GM23338 (cell line): ENCODE measurements at regions not wholly inside any gene's neighbourhood (a gene's known extent, or its start where the extent isn't known, plus 50 kb on each side); places are given as distances from the start of the nearest gene placed in this dataset.

ENCODE experiments used
- ATAC-seq: fragments of 200-7000 bp; cut with Tn5 transposase; 3 replicates; pipeline ENCODE4 v1.9.1; 2020
- DNase-seq: peaks from one replicate; pipeline ENCODE4 v3.0.0-alpha.2; 2015; ENCODE audit warnings: low spot score
- H2AFZ ChIP-seq: fragments of 200-600 bp; sonication (generic); 2 replicates; pipeline ENCODE4 v1.8.0; 2016; ENCODE audit warnings: antibody characterized with exemption, mild to moderate bottlenecking, moderate library complexity
- H3F3A ChIP-seq: fragments of 200-600 bp; sonication (generic); replicated peaks from 2 replicates; pipeline ENCODE4 v1.8.0; 2017; ENCODE audit warnings: antibody characterized with exemption, mixed run types, low read depth
- H3K27ac ChIP-seq: fragments of 200-600 bp; sonication (generic); 2 replicates; pipeline ENCODE4 v1.6.1; 2016; ENCODE audit warnings: low read depth
- H3K27me3 ChIP-seq: fragments of 200-600 bp; sonication (generic); 2 replicates; pipeline ENCODE4 v1.8.0; 2016; ENCODE audit warnings: mild to moderate bottlenecking, mixed run types, moderate library complexity; ENCODE audit not compliant: insufficient read depth
- H3K36me3 ChIP-seq: fragments of 200-600 bp; sonication (generic); 2 replicates; pipeline ENCODE4 v1.8.0; 2016; ENCODE audit warnings: mild to moderate bottlenecking; ENCODE audit not compliant: insufficient read depth
- H3K4me1 ChIP-seq: fragments of 200-600 bp; sonication (generic); 2 replicates; pipeline ENCODE4 v1.8.0; 2016; ENCODE audit warnings: mild to moderate bottlenecking, moderate library complexity; ENCODE audit not compliant: insufficient read depth
- H3K4me2 ChIP-seq: fragments of 200-600 bp; sonication (generic); 2 replicates; pipeline ENCODE4 v1.7.1; 2017; ENCODE audit warnings: mixed run types
- H3K4me3 ChIP-seq: fragments of 200-600 bp; sonication (generic); 2 replicates; pipeline ENCODE4 v1.6.1; 2016; ENCODE audit warnings: mixed run types
- H3K79me2 ChIP-seq: fragments of 200-600 bp; sonication (generic); replicated peaks from 2 replicates; pipeline ENCODE4 v1.8.0; 2017; ENCODE audit warnings: mild to moderate bottlenecking; ENCODE audit not compliant: insufficient read depth
- H3K9me2 ChIP-seq: fragments of 200-600 bp; sonication (generic); 2 replicates; pipeline ENCODE4 v1.8.0; 2017; ENCODE audit not compliant: insufficient read depth
- H4K20me1 ChIP-seq: fragments of 200-600 bp; sonication (generic); replicated peaks from 2 replicates; pipeline ENCODE4 v1.8.0; 2017; ENCODE audit warnings: mild to moderate bottlenecking; ENCODE audit not compliant: insufficient read depth
- H3K27ac Mint-ChIP-seq: 2 replicates; pipeline ENCODE4 v1.8.0; 2020; ENCODE audit warnings: inconsistent platforms, mild to moderate bottlenecking, moderate library complexity, mixed read lengths
- H3K27me3 Mint-ChIP-seq: 3 replicates; pipeline ENCODE4 v1.8.0; 2022; ENCODE audit warnings: low read depth, mild to moderate bottlenecking, moderate library complexity, mixed read lengths, inconsistent platforms; ENCODE audit not compliant: insufficient read depth, poor library complexity
- H3K36me3 Mint-ChIP-seq: 3 replicates; pipeline ENCODE4 v1.8.0; 2021; ENCODE audit warnings: low read depth, mild to moderate bottlenecking, inconsistent platforms, moderate library complexity, mixed read lengths
- H3K4me1 Mint-ChIP-seq: 3 replicates; pipeline ENCODE4 v1.8.0; 2020; ENCODE audit warnings: mild to moderate bottlenecking, inconsistent platforms, mixed read lengths
- H3K4me3 Mint-ChIP-seq: 3 replicates; pipeline ENCODE4 v1.8.0; 2021; ENCODE audit warnings: moderate library complexity, mild to moderate bottlenecking, inconsistent platforms, mixed read lengths
- H3K9me3 Mint-ChIP-seq: 3 replicates; pipeline ENCODE4 v1.8.0; 2020; ENCODE audit warnings: moderate library complexity, mild to moderate bottlenecking, inconsistent platforms, mixed read lengths
- CREB1 ChIP-seq: fragments of 250-450 bp; sonication (Bioruptor Pico); IDR thresholded peaks from 2 replicates; pipeline ENCODE4 v1.5.0; 2020; ENCODE audit warnings: low read depth, mild to moderate bottlenecking, moderate library complexity
- CTCF ChIP-seq, 2 experiments: fragments of 200-600 bp in 1 of 2; sonication (generic) in 1 of 2; conservative IDR thresholded peaks; 2 replicates each; pipeline versions ENCODE4 v1.5.1 to v1.6.1; 2016 to 2017; ENCODE audit warnings: antibody characterized with exemption in 2 of 2, low read depth in 2 of 2, mild to moderate bottlenecking in 2 of 2, moderate library complexity in 1 of 2
- EZH2 ChIP-seq: fragments of 200-600 bp; sonication (generic); IDR thresholded peaks from one replicate; pipeline ENCODE4 v1.8.0; 2017; ENCODE audit warnings: antibody characterized with exemption, mild to moderate bottlenecking, low read depth; ENCODE audit not compliant: unreplicated experiment
- EZH2phosphoT487 ChIP-seq: fragments of 200-600 bp; sonication (generic); IDR thresholded peaks from one replicate; pipeline ENCODE4 v1.8.1; 2018; ENCODE audit warnings: antibody characterized with exemption; ENCODE audit not compliant: unreplicated experiment
- JUNB ChIP-seq: IDR thresholded peaks from one replicate; pipeline ENCODE4 v1.6.1; 2016; ENCODE audit warnings: antibody characterized with exemption; ENCODE audit not compliant: unreplicated experiment
- NANOG ChIP-seq: IDR thresholded peaks from 2 replicates; pipeline ENCODE4 v1.6.1; 2016; ENCODE audit warnings: antibody characterized with exemption, borderline replicate concordance
- POLR2AphosphoS5 ChIP-seq: IDR thresholded peaks from 2 replicates; pipeline ENCODE4 v1.6.1; 2016; ENCODE audit warnings: antibody characterized with exemption, low read depth
- REST ChIP-seq: IDR thresholded peaks from one replicate; pipeline ENCODE4 v1.6.1; 2018; ENCODE audit warnings: antibody characterized with exemption; ENCODE audit not compliant: unreplicated experiment
- STAT1 ChIP-seq: IDR thresholded peaks from one replicate; pipeline ENCODE4 v1.6.1; 2016; ENCODE audit warnings: antibody characterized with exemption; ENCODE audit not compliant: unreplicated experiment
- ZNF114 ChIP-seq: fragments of 250-450 bp; sonication (Bioruptor Pico); IDR thresholded peaks from 2 replicates; pipeline ENCODE4 v1.5.0; 2020; ENCODE audit warnings: mild to moderate bottlenecking, moderate library complexity
- ZNF331 ChIP-seq: fragments of 250-450 bp; sonication (Bioruptor Pico); IDR thresholded peaks from 2 replicates; pipeline ENCODE4 v1.5.0; 2020; ENCODE audit warnings: low read depth, mild to moderate bottlenecking, moderate library complexity
- TF ChIP-seq, protein P1 (sequence below): IDR thresholded peaks from 2 replicates; pipeline ENCODE4 v1.6.1; 2016; ENCODE audit warnings: antibody characterized with exemption
- TF ChIP-seq, protein P2 (sequence below): fragments of 250-450 bp; sonication (Bioruptor Pico); IDR thresholded peaks from 2 replicates; pipeline ENCODE4 v1.5.0; 2020; ENCODE audit warnings: mild to moderate bottlenecking, moderate library complexity

- DNase-seq: no peak
Measured at GRCh38 chr6:121971931-121972335, 427.5 kb upstream of the HSF2 start.

More at GRCh38 chr6:121971931-121972335, 427.5 kb upstream of the HSF2 start:
- Histone ChIP-seq H3K79me2 (no peaks in the 10 kb centered on the region), H3K4me3 (no peak overlapping the region), H2AFZ (no peak overlapping the region), H3K9me2 (no peaks in the 10 kb centered on the region), H3K4me1 (peaks cover 4% of the 10 kb centered on the region; the same call in 1 of the 2 replicates), H3K27ac (no peak overlapping the region), H3F3A (no peaks in the 10 kb centered on the region), H4K20me1 (no peaks in the 10 kb centered on the region), H3K36me3 (no peaks in the 10 kb centered on the region), H3K27me3 (no peaks in the 10 kb centered on the region), H3K4me2 (no peak overlapping the region)
- no peak for ATAC-seq
- Mint-ChIP-seq H3K27me3 (no peaks in the 10 kb centered on the region), H3K27ac (no peak overlapping the region), H3K9me3 (peaks cover 15% of the 10 kb centered on the region; the same call in 2 of the 3 replicates), H3K36me3 (peaks cover 10% of the 10 kb centered on the region; the same call in 2 of the 3 replicates), H3K4me3 (no peak overlapping the region), H3K4me1 (peaks cover 6% of the 10 kb centered on the region; the same call in 2 of the 3 replicates)
- TF ChIP-seq POLR2AphosphoS5 (no peak), ZNF114 (CRISPR knock-in tag) (no peak), STAT1 (no peak), REST (no peak), NANOG (no peak), EZH2 (no peak), EZH2phosphoT487 (no peak), ZNF331 (no peak), JUNB (no peak), CTCF (conservative IDR thresholded peaks at IDR 0.05; ENCODE audit: low read depth in 2 of 2) (no peak), CREB1 (CRISPR knock-in tag) (no peak)
- TF ChIP-seq, protein P1, sequence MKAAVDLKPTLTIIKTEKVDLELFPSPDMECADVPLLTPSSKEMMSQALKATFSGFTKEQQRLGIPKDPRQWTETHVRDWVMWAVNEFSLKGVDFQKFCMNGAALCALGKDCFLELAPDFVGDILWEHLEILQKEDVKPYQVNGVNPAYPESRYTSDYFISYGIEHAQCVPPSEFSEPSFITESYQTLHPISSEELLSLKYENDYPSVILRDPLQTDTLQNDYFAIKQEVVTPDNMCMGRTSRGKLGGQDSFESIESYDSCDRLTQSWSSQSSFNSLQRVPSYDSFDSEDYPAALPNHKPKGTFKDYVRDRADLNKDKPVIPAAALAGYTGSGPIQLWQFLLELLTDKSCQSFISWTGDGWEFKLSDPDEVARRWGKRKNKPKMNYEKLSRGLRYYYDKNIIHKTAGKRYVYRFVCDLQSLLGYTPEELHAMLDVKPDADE: no peak
- TF ChIP-seq, protein P2, sequence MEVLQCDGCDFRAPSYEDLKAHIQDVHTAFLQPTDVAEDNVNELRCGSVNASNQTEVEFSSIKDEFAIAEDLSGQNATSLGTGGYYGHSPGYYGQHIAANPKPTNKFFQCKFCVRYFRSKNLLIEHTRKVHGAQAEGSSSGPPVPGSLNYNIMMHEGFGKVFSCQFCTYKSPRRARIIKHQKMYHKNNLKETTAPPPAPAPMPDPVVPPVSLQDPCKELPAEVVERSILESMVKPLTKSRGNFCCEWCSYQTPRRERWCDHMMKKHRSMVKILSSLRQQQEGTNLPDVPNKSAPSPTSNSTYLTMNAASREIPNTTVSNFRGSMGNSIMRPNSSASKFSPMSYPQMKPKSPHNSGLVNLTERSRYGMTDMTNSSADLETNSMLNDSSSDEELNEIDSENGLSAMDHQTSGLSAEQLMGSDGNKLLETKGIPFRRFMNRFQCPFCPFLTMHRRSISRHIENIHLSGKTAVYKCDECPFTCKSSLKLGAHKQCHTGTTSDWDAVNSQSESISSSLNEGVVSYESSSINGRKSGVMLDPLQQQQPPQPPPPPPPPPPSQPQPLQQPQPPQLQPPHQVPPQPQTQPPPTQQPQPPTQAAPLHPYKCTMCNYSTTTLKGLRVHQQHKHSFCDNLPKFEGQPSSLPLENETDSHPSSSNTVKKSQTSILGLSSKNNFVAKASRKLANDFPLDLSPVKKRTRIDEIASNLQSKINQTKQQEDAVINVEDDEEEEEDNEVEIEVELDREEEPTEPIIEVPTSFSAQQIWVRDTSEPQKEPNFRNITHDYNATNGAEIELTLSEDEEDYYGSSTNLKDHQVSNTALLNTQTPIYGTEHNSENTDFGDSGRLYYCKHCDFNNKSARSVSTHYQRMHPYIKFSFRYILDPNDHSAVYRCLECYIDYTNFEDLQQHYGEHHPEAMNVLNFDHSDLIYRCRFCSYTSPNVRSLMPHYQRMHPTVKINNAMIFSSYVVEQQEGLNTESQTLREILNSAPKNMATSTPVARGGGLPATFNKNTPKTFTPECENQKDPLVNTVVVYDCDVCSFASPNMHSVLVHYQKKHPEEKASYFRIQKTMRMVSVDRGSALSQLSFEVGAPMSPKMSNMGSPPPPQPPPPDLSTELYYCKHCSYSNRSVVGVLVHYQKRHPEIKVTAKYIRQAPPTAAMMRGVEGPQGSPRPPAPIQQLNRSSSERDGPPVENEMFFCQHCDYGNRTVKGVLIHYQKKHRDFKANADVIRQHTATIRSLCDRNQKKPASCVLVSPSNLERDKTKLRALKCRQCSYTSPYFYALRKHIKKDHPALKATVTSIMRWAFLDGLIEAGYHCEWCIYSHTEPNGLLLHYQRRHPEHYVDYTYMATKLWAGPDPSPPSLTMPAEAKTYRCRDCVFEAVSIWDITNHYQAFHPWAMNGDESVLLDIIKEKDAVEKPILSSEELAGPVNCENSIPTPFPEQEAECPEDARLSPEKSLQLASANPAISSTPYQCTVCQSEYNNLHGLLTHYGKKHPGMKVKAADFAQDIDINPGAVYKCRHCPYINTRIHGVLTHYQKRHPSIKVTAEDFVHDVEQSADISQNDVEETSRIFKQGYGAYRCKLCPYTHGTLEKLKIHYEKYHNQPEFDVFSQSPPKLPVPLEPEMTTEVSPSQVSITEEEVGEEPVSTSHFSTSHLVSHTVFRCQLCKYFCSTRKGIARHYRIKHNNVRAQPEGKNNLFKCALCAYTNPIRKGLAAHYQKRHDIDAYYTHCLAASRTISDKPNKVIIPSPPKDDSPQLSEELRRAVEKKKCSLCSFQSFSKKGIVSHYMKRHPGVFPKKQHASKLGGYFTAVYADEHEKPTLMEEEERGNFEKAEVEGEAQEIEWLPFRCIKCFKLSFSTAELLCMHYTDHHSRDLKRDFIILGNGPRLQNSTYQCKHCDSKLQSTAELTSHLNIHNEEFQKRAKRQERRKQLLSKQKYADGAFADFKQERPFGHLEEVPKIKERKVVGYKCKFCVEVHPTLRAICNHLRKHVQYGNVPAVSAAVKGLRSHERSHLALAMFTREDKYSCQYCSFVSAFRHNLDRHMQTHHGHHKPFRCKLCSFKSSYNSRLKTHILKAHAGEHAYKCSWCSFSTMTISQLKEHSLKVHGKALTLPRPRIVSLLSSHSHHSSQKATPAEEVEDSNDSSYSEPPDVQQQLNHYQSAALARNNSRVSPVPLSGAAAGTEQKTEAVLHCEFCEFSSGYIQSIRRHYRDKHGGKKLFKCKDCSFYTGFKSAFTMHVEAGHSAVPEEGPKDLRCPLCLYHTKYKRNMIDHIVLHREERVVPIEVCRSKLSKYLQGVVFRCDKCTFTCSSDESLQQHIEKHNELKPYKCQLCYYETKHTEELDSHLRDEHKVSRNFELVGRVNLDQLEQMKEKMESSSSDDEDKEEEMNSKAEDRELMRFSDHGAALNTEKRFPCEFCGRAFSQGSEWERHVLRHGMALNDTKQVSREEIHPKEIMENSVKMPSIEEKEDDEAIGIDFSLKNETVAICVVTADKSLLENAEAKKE (CRISPR knock-in tag): no peak
